Esophagus (tissue), 2 donors: ENCODE measurements at regions not wholly inside any gene's neighbourhood (a gene's known extent, or its start where the extent isn't known, plus 50 kb on each side); places are given as distances from the start of the nearest gene placed in this dataset.

Experiments
- H3K27ac ChIP-seq, 2 donors: one replicate each; pipeline ENCODE4 v1.5.1; 2013; ENCODE audit warnings: low read depth in 2 of 2, mild to moderate bottlenecking in 2 of 2, inconsistent platforms in 1 of 2, low read length in 1 of 2, moderate library complexity in 1 of 2
- H3K27me3 ChIP-seq, 2 donors: one replicate each; pipeline ENCODE4 v1.6.1; 2013; ENCODE audit warnings: low read length in 2 of 2, control low read depth in 1 of 2, mild to moderate bottlenecking in 1 of 2; ENCODE audit not compliant: insufficient read depth in 2 of 2, control insufficient read depth in 1 of 2
- H3K36me3 ChIP-seq, 2 donors: one replicate each; pipeline ENCODE4 v1.6.1; 2013; ENCODE audit warnings: low read length in 1 of 2; ENCODE audit not compliant: control insufficient read depth in 2 of 2, insufficient read depth in 2 of 2
- H3K4me1 ChIP-seq, 2 donors: one replicate each; pipeline ENCODE4 v1.6.1; 2013; ENCODE audit warnings: low read length in 1 of 2; ENCODE audit not compliant: control insufficient read depth in 2 of 2, insufficient read depth in 2 of 2
- H3K4me3 ChIP-seq, 2 donors: one replicate each; pipeline ENCODE4 v1.5.1; 2013; ENCODE audit warnings: low read length in 2 of 2, mild to moderate bottlenecking in 2 of 2, low read depth in 1 of 2, moderate library complexity in 1 of 2
- H3K9me3 ChIP-seq, 2 donors: one replicate each; pipeline ENCODE4 v1.6.1; 2013; ENCODE audit warnings: mild to moderate bottlenecking in 2 of 2, low read depth in 1 of 2, low read length in 1 of 2, moderate library complexity in 1 of 2; ENCODE audit not compliant: control insufficient read depth in 2 of 2, insufficient read depth in 1 of 2
- WGBS, 2 donors: extraction: QIAGEN DNeasy Blood & Tissue Kit; methylation state at CpG; one replicate each; pipeline ENCODE4 v1.1.7; 2013; 5-methylcytosine and 5-hydroxymethylcytosine counted together
- donor health status: healthy with polysubstance abuse.
- donor health status: Bipolar disorder and iron deficiency.

DNA sequence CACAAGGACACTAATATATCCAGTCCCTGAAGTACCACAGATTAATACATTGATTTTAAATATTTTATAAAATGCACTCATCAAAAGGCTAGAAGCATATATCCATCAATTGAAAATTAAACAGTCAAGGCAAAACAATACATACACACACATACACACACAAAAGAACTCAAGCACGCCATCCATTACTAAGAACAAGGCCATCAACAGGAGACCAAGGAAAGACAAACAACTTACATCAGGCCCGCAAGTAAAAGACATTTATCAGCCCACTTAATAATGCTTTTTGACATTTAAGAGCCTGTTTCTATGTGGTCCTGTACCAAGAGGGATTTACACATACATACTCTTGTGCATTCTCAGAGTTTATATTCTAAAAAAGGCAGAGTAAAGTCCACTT lies 50.0 kb upstream of the ZNF827 start:
- Histone ChIP-seq H3K4me3 (no peak overlapping the region), H3K27me3 (no peaks in the 10 kb centered on the region), H3K36me3 (no peaks in the 10 kb centered on the region), H3K9me3 (no peaks in the 10 kb centered on the region), H3K27ac (no peak overlapping the region), H3K4me1 (no peaks in the 10 kb centered on the region)
- 61 to 64% methylated on average over 2 of the region's 2 CpGs for WGBS, 2 donors
